Mucosa of descending colon (tissue), 3 donors: ENCODE measurements at regions not wholly inside any gene's neighbourhood (a gene's known extent, or its start where the extent isn't known, plus 50 kb on each side); places are given as distances from the start of the nearest gene placed in this dataset.

ENCODE experiments used
- ATAC-seq: fragments of 200-7000 bp; cut with Tn5 transposase; one replicate; pipeline ENCODE4 v1.9.1; 2020; ENCODE audit warnings: mild to moderate bottlenecking, moderate library complexity
- DNase-seq, 3 donors: peaks; one replicate each; pipeline ENCODE4 v3.0.0-alpha.2; 2020
- H3K36me3 ChIP-seq: fragments of 200-600 bp; one replicate; pipeline ENCODE4 v1.8.0; 2021; ENCODE audit warnings: low read depth, mild to moderate bottlenecking
- H3K4me1 ChIP-seq: fragments of 200-600 bp; one replicate; pipeline ENCODE4 v1.8.0; 2021; ENCODE audit warnings: low read depth, mild to moderate bottlenecking
- H3K4me3 ChIP-seq: fragments of 200-600 bp; one replicate; pipeline ENCODE4 v1.8.0; 2021; ENCODE audit warnings: mild to moderate bottlenecking
- H3K9me3 ChIP-seq: fragments of 200-600 bp; one replicate; pipeline ENCODE4 v1.8.0; 2021; ENCODE audit warnings: mild to moderate bottlenecking
- intact Hi-C, 2 donors: fragments of 100-400 bp; cut with DNase I in 1 of 2; cut with micrococcal nuclease in 1 of 2; formaldehyde crosslinking; loops; one replicate each; pipeline versions ENCODE4 v1.11.0 to v1.11.1; 2022; cut with DNase I, micrococcal nuclease
- TF ChIP-seq, protein P1 (sequence below): fragments of 200-600 bp; IDR thresholded peaks from one replicate; pipeline ENCODE4 v1.8.0; 2022; ENCODE audit warnings: antibody characterized with exemption, mild to moderate bottlenecking
- donor health status: DM: no; HTN: no; CAD: no; lungs with moderate emphysema.
- donor health status: DM: no; HTN: no; CAD: no.
- donor health status: DM: no; HTN: yes; CAD: no.

DNA sequence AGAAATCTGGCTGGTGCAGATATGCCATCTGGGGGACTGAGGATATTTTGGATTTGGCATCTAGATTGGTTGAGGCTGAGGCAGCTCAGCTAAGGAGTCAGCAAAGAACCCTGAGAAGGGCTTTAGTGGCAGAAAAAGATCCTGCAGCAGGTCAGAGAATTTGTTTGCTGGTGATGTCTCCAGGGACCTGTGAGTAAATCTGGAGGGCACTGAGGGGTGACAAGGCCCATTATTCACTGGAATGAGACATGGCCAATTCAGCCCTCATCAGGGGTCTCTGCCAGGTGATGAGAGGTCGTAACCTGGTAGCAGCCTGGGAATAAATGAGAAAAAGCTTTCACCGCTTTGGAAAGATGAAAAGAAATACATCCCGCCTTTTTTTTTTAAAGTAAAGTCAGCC, 118.3 kb upstream of the FBXL4 start:
- DNase-seq (no peak), ATAC-seq (no peak)
- TF ChIP-seq, protein P1, sequence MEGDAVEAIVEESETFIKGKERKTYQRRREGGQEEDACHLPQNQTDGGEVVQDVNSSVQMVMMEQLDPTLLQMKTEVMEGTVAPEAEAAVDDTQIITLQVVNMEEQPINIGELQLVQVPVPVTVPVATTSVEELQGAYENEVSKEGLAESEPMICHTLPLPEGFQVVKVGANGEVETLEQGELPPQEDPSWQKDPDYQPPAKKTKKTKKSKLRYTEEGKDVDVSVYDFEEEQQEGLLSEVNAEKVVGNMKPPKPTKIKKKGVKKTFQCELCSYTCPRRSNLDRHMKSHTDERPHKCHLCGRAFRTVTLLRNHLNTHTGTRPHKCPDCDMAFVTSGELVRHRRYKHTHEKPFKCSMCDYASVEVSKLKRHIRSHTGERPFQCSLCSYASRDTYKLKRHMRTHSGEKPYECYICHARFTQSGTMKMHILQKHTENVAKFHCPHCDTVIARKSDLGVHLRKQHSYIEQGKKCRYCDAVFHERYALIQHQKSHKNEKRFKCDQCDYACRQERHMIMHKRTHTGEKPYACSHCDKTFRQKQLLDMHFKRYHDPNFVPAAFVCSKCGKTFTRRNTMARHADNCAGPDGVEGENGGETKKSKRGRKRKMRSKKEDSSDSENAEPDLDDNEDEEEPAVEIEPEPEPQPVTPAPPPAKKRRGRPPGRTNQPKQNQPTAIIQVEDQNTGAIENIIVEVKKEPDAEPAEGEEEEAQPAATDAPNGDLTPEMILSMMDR, result no peak
- intact Hi-C loops, result no loop called here
- H3K36me3 ChIP-seq, result no peaks in the 10 kb centered on the region
- no peaks in the 10 kb centered on the region for H3K9me3 ChIP-seq
- no peak overlapping the region for H3K4me3 ChIP-seq
- H3K4me1 ChIP-seq, result no peaks in the 10 kb centered on the region

DNA sequence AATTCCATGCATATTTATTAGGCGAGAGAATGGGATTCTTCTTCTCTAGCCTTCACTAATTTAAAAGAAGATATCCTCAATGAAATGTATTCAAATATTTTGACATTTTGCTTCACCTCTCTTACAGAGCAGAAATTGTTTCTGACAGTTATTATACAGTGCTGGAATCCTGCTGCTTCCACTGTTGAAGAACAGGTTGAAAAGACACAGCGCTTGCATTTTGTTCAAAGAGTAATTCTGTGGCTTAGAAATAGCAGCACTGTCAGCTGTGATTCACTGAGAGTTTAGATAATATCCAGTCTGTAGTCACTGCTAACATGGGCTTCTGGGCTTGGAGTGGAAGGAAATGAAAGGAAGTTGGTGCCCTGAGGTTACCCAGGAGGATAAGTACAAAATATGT, 117.1 kb upstream of the FBXL4 start:
- Histone ChIP-seq H3K4me3 (no peak overlapping the region), H3K36me3 (no peaks in the 10 kb centered on the region), H3K9me3 (no peaks in the 10 kb centered on the region), H3K4me1 (no peaks in the 10 kb centered on the region)
- TF ChIP-seq, protein P1, result no peak
- no peak for DNase-seq
- intact Hi-C loops, result no loop called here
- ATAC-seq, result no peak

DNA sequence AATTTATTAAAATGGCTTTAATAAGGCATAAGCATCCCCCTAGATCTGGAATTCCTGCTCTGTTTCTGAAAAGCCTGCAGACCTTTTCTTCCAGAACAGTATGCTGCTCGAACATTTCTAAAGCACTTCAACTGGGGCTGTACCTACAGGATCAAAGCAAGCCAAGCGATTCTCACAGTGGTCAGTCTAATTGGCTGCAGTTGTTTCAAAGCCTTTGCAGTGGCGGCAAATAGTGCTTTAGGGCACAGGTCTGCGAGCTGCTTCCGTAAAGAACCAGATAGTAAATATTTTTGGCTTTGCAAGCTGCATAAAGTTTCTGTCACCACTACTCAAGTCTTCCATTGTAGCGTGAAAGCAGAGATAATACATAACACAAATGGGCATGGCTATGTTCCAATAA, 88.9 kb upstream of the FBXL4 start:
- no peaks in the 10 kb centered on the region for H3K9me3 ChIP-seq
- intact Hi-C loops, result no loop called here
- H3K36me3 ChIP-seq, result no peaks in the 10 kb centered on the region
- TF ChIP-seq, protein P1, result no peak
- H3K4me3 ChIP-seq, result no peak overlapping the region
- H3K4me1 ChIP-seq, result no peaks in the 10 kb centered on the region
- ATAC-seq (no peak), DNase-seq (no peak)

DNA sequence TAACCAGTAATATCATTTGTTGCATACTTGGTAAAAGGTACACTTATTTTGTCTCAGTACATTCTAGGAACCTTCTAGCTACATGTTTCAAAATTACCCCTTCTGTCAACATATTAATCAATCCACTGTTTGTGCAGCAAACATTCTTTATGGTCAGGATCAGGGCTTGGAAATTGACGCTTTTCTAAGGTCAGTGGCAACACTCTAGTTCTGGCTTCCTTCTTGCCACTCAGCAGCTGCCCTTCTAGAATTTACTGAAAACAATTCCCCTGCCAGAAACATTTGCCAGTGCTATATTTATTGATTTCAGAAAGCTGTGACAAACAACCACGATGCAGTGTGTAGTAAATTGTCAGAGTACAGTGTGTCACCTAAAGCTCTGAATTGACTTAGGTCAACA, 84.7 kb upstream of the FBXL4 start:
- DNase-seq, result no peak
- ATAC-seq, result no peak
- no peaks in the 10 kb centered on the region for H3K36me3 ChIP-seq
- TF ChIP-seq, protein P1, result no peak
- H3K4me3 ChIP-seq, result no peak overlapping the region
- H3K4me1 ChIP-seq, result no peaks in the 10 kb centered on the region
- intact Hi-C loops, result no loop called here
- no peaks in the 10 kb centered on the region for H3K9me3 ChIP-seq

DNA sequence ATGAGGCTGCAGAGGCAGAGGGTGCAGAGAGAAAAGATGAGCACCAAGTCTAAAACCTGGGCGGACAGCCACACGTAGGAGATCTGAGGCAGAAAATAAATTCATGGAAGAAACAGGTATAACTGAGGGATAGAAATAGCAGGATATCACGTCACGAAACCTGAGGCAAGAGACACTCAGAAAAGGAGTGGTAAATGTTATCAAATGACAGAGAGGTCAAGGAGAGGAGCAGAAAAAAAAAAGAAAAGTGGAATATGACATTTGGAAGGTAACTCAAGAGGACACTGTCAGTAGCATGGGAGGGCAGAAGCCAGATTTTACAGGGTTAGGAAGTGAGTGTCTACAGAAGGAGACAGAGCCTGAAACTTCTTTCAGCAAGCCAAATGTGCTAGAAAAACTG, 84.2 kb upstream of the FBXL4 start:
- Histone ChIP-seq H3K4me1 (no peaks in the 10 kb centered on the region), H3K4me3 (no peak overlapping the region), H3K9me3 (no peaks in the 10 kb centered on the region), H3K36me3 (no peaks in the 10 kb centered on the region)
- no peak for DNase-seq
- intact Hi-C loops, result no loop called here
- no peak for ATAC-seq
- TF ChIP-seq, protein P1, result no peak

DNA sequence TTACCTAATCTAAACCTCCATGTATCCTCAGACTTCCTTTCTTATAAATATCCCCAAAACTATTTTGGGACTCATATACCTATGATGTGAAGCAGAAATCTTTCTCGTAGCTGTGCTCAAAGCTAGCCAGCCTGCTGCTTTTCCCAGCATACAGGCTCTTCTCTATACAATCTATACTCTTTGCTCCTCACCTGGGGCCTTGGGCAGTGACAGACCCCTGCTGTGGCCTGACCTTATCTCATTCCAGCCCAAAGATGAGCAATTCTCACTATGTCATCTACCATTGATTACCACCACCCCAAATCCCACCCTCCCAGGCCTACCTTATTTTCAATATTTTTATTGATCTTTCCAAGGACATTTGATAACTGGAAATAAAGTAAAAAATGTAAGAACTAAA, 83.2 kb upstream of the FBXL4 start:
- DNase-seq (no peak), ATAC-seq (no peak)
- intact Hi-C loops, result no loop called here
- TF ChIP-seq, protein P1, result no peak
- no peaks in the 10 kb centered on the region for H3K36me3 ChIP-seq
- peaks cover 3% of the 10 kb centered on the region for H3K9me3 ChIP-seq
- no peaks in the 10 kb centered on the region for H3K4me1 ChIP-seq
- H3K4me3 ChIP-seq, result no peak overlapping the region
